Cardiac muscle cell (in vitro differentiated cells and primary cell): ENCODE measurements at regions not wholly inside any gene's neighbourhood (a gene's known extent, or its start where the extent isn't known, plus 50 kb on each side); places are given as distances from the start of the nearest gene placed in this dataset.
A peak's percentile ranks its signal among the peaks of the same experiment; 100 is the strongest.

Experiments used
- DNase-seq, 2 donors: peaks; one replicate each; pipeline versions ENCODE4 v3.0.0 to v3.0.0-alpha.2; 2010 to 2017; ENCODE audit warnings: low read depth in 1 of 2, low spot score in 1 of 2
- H3K27ac ChIP-seq: fragments of 200-600 bp; sonication (generic); 2 replicates; pipeline ENCODE4 v1.5.1; 2016
- H3K27me3 ChIP-seq: fragments of 200-600 bp; sonication (generic); 2 replicates; pipeline ENCODE4 v1.6.0; 2016; ENCODE audit warnings: control low read depth
- H3K36me3 ChIP-seq: fragments of 200-600 bp; sonication (generic); 2 replicates; pipeline ENCODE4 v1.5.1; 2016; ENCODE audit warnings: control low read depth
- H3K4me1 ChIP-seq: fragments of 200-600 bp; sonication (generic); 2 replicates; pipeline ENCODE4 v1.8.1; 2017; ENCODE audit warnings: low read depth, mild to moderate bottlenecking, mixed run types
- H3K4me3 ChIP-seq: fragments of 200-600 bp; sonication (generic); 2 replicates; pipeline ENCODE4 v1.5.1; 2016; ENCODE audit warnings: mild to moderate bottlenecking
- H3K9me3 ChIP-seq: fragments of 200-600 bp; sonication (generic); 2 replicates; pipeline ENCODE4 v1.5.1; 2017; ENCODE audit warnings: low read depth, mild to moderate bottlenecking, control low read depth
- CTCF ChIP-seq: IDR thresholded peaks from 2 replicates; pipeline ENCODE4 v1.5.1; 2012; ENCODE audit warnings: low read depth, mild to moderate bottlenecking, low read length

- TF ChIP-seq CTCF: no peak
- Histone ChIP-seq H3K4me3 (no peak overlapping the region), H3K4me1 (no peaks in the 10 kb centered on the region), H3K27ac (no peak overlapping the region), H3K9me3 (no peaks in the 10 kb centered on the region), H3K27me3 (peaks cover 4% of the 10 kb centered on the region), H3K36me3 (no peaks in the 10 kb centered on the region)
- DNase-seq: peak in 1 of 2 donors; percentile 85
Observed at GRCh38 chr21:35475762-35476161, 426.7 kb upstream of the RUNX1 start.

GRCh38 chr21:35475009-35475408, 425.9 kb upstream of the RUNX1 start:
- H3K4me1 ChIP-seq: no peaks in the 10 kb centered on the region
- H3K4me3 ChIP-seq: no peak overlapping the region
- DNase-seq: peak in 1 of 2 donors; percentile 66
- H3K36me3 ChIP-seq: no peaks in the 10 kb centered on the region
- peaks cover 4% of the 10 kb centered on the region for H3K27me3 ChIP-seq
- H3K9me3 ChIP-seq: no peaks in the 10 kb centered on the region
- no peak overlapping the region for H3K27ac ChIP-seq
- no peak for TF ChIP-seq CTCF

GRCh38 chr21:35473496-35473895, 424.4 kb upstream of the RUNX1 start:
- no peak for TF ChIP-seq CTCF
- no peak for DNase-seq
- Histone ChIP-seq H3K4me3 (no peak overlapping the region), H3K4me1 (no peaks in the 10 kb centered on the region), H3K36me3 (no peaks in the 10 kb centered on the region), H3K27ac (no peak overlapping the region), H3K9me3 (no peaks in the 10 kb centered on the region), H3K27me3 (peaks cover 4% of the 10 kb centered on the region)

DNA sequence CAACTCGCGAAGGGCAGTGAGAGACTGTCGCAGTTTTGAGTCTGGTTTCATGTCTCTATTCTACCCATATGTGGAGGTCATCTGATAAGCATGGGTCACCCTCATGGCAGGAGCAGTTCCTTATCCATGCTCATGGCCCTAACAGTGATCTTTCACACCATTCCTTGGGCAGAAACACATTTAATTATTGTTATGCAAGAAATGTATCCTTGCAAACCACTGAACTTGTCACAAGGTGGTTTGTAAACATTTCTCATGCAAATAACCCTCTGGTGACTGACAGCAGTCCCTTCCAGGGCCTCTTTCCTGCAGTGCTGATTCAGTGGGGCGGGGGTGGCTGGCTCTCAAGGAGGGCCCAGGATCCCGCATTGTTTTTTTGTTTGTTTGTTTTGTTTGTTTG, 421.4 kb upstream of the RUNX1 start:
- Histone ChIP-seq H3K9me3 (no peaks in the 10 kb centered on the region), H3K36me3 (no peaks in the 10 kb centered on the region), H3K27me3 (peaks cover 4% of the 10 kb centered on the region), H3K27ac (no peak overlapping the region), H3K4me3 (no peak overlapping the region), H3K4me1 (no peaks in the 10 kb centered on the region)
- no peak for DNase-seq
- TF ChIP-seq CTCF: no peak

GRCh38 chr21:35469498-35469897, 420.4 kb upstream of the RUNX1 start:
- no peaks in the 10 kb centered on the region for H3K9me3 ChIP-seq
- H3K27ac ChIP-seq: no peak overlapping the region
- DNase-seq: peak in 1 of 2 donors; percentile 14
- H3K4me1 ChIP-seq: no peaks in the 10 kb centered on the region
- no peak overlapping the region for H3K4me3 ChIP-seq
- no peaks in the 10 kb centered on the region for H3K36me3 ChIP-seq
- no peak for TF ChIP-seq CTCF
- H3K27me3 ChIP-seq: peaks cover 4% of the 10 kb centered on the region

- H3K27ac ChIP-seq: no peak overlapping the region
- H3K9me3 ChIP-seq: no peaks in the 10 kb centered on the region
- H3K36me3 ChIP-seq: no peaks in the 10 kb centered on the region
- peak in 1 of 2 donors; percentile 24 for DNase-seq
- H3K4me3 ChIP-seq: no peak overlapping the region
- no peak for TF ChIP-seq CTCF
- peaks cover 4% of the 10 kb centered on the region for H3K27me3 ChIP-seq
- H3K4me1 ChIP-seq: no peaks in the 10 kb centered on the region
Observed at GRCh38 chr21:35468991-35469390, 419.9 kb upstream of the RUNX1 start.
